HEK293 (cell line): ENCODE measurements at regions not wholly inside any gene's neighbourhood (a gene's known extent, or its start where the extent isn't known, plus 50 kb on each side); places are given as distances from the start of the nearest gene placed in this dataset.

ENCODE experiments used
- CTCF ChIA-PET: fragments of 350-600 bp; formaldehyde crosslinking; extraction: SDS; loops from one replicate; lab custom pipeline; 2021; ENCODE audit warnings: antibody characterized with exemption; lab: Yijun Ruan, JAX
- POLR2A ChIA-PET: fragments of 300-600 bp; formaldehyde crosslinking; extraction: SDS; loops from one replicate; lab custom pipeline; 2020; ENCODE audit warnings: antibody characterized with exemption, inconsistent platforms; lab: Yijun Ruan, JAX
- H3K27ac ChIP-seq: fragments of 200-500 bp; sonication (Bioruptor generic); 2 replicates; pipeline ENCODE4 v1.5.1; 2014; ENCODE audit warnings: low read depth, low read length, control low read depth, inconsistent platforms; ENCODE audit errors: extremely low read depth
- H3K36me3 ChIP-seq, 2 experiments: fragments of 200-500 bp in 1 of 2; sonication (Bioruptor generic) in 1 of 2; 1 replicate in 1 of 2; 2 replicates in 1 of 2; pipeline ENCODE4 v1.5.1; 2014 to 2017; ENCODE audit warnings: inconsistent platforms in 2 of 2, low read length in 2 of 2; ENCODE audit not compliant: control insufficient read depth in 2 of 2, insufficient read depth in 1 of 2
- H3K4me1 ChIP-seq: fragments of 200-500 bp; sonication (Bioruptor generic); 2 replicates; pipeline ENCODE4 v1.5.1; 2014; ENCODE audit warnings: mild to moderate bottlenecking, low read length, inconsistent platforms; ENCODE audit not compliant: control insufficient read depth, insufficient read depth
- H3K4me3 ChIP-seq: 2 replicates; pipeline ENCODE4 v1.5.1; 2011; ENCODE audit warnings: low read depth, mild to moderate bottlenecking, control low read depth, low read length, moderate library complexity
- H3K9me3 ChIP-seq: fragments of 200-500 bp; sonication (Bioruptor generic); 2 replicates; pipeline ENCODE4 v1.5.1; 2014; ENCODE audit warnings: low read depth, low read length, inconsistent platforms; ENCODE audit not compliant: control insufficient read depth, insufficient read depth
- BCL6B ChIP-seq: fragments of 450-650 bp; formaldehyde crosslinking; IDR thresholded peaks from 2 replicates; pipeline ENCODE4 v1.5.1; 2017; ENCODE audit warnings: missing biosample characterization, missing genetic modification characterization
- EGR2 ChIP-seq: fragments of 450-650 bp; formaldehyde crosslinking; IDR thresholded peaks from 2 replicates; pipeline ENCODE4 v1.5.1; 2016; ENCODE audit warnings: low read depth, missing biosample characterization, missing genetic modification characterization
- GFI1B ChIP-seq: fragments of 450-650 bp; formaldehyde crosslinking; IDR thresholded peaks from 2 replicates; pipeline ENCODE4 v1.5.1; 2016; ENCODE audit warnings: missing biosample characterization, missing genetic modification characterization
- KLF10 ChIP-seq: fragments of 450-650 bp; IDR thresholded peaks from 2 replicates; pipeline ENCODE4 v1.5.1; 2018; ENCODE audit warnings: missing biosample characterization, mild to moderate bottlenecking, missing genetic modification characterization
- KLF16 ChIP-seq: fragments of 450-650 bp; formaldehyde crosslinking; IDR thresholded peaks from 2 replicates; pipeline ENCODE4 v1.5.1; 2017; ENCODE audit warnings: missing biosample characterization, missing genetic modification characterization
- KLF7 ChIP-seq: fragments of 450-650 bp; formaldehyde crosslinking; IDR thresholded peaks from 2 replicates; pipeline ENCODE4 v1.5.1; 2016; ENCODE audit warnings: missing biosample characterization, missing genetic modification characterization, borderline replicate concordance
- MZF1 ChIP-seq: fragments of 450-650 bp; formaldehyde crosslinking; IDR thresholded peaks from 2 replicates; pipeline ENCODE4 v1.5.1; 2017; ENCODE audit warnings: missing biosample characterization, missing genetic modification characterization, borderline replicate concordance
- OVOL3 ChIP-seq: fragments of 450-650 bp; formaldehyde crosslinking; IDR thresholded peaks from 2 replicates; pipeline ENCODE4 v1.5.1; 2016; ENCODE audit warnings: missing biosample characterization, missing genetic modification characterization
- RBAK ChIP-seq: fragments of 450-650 bp; formaldehyde crosslinking; IDR thresholded peaks from 2 replicates; pipeline ENCODE4 v1.5.1; 2016; ENCODE audit warnings: missing biosample characterization, missing genetic modification characterization
- SP7 ChIP-seq: fragments of 450-650 bp; formaldehyde crosslinking; IDR thresholded peaks from 2 replicates; pipeline ENCODE4 v1.5.1; 2016; ENCODE audit warnings: missing biosample characterization, missing genetic modification characterization
- ZBTB26 ChIP-seq: fragments of 450-650 bp; formaldehyde crosslinking; optimal IDR thresholded peaks from 2 replicates; pipeline ENCODE3; 2016; ENCODE audit warnings: missing biosample characterization, mild to moderate bottlenecking, missing genetic modification characterization
- ZNF132 ChIP-seq: fragments of 450-650 bp; formaldehyde crosslinking; IDR thresholded peaks from 2 replicates; pipeline ENCODE4 v1.5.1; 2017; ENCODE audit warnings: missing biosample characterization, missing genetic modification characterization, borderline replicate concordance
- ZNF221 ChIP-seq: fragments of 450-650 bp; formaldehyde crosslinking; IDR thresholded peaks from 2 replicates; pipeline ENCODE4 v1.5.1; 2017; ENCODE audit warnings: missing biosample characterization, missing genetic modification characterization, borderline replicate concordance
- ZNF292 ChIP-seq: fragments of 450-650 bp; formaldehyde crosslinking; IDR thresholded peaks from 2 replicates; pipeline ENCODE4 v1.5.1; 2016; ENCODE audit warnings: low read depth, missing biosample characterization, missing genetic modification characterization, borderline replicate concordance
- ZNF335 ChIP-seq: fragments of 450-650 bp; formaldehyde crosslinking; conservative IDR thresholded peaks from 2 replicates; pipeline ENCODE4 v1.5.1; 2016; ENCODE audit warnings: missing biosample characterization, missing genetic modification characterization
- ZNF404 ChIP-seq: fragments of 450-650 bp; formaldehyde crosslinking; IDR thresholded peaks from 2 replicates; pipeline ENCODE4 v1.5.1; 2017; ENCODE audit warnings: missing biosample characterization, missing genetic modification characterization
- ZNF529 ChIP-seq: fragments of 450-650 bp; formaldehyde crosslinking; IDR thresholded peaks from 2 replicates; pipeline ENCODE4 v1.5.1; 2017; ENCODE audit warnings: missing genetic modification characterization, missing biosample characterization; ENCODE audit not compliant: insufficient replicate concordance
- ZNF561 ChIP-seq: fragments of 450-650 bp; IDR thresholded peaks from 2 replicates; pipeline ENCODE4 v1.5.1; 2018; ENCODE audit warnings: missing biosample characterization, missing genetic modification characterization, borderline replicate concordance
- ZNF580 ChIP-seq: fragments of 450-650 bp; formaldehyde crosslinking; IDR thresholded peaks from 2 replicates; pipeline ENCODE4 v1.5.1; 2016; ENCODE audit warnings: missing biosample characterization, missing genetic modification characterization
- ZNF660 ChIP-seq: fragments of 450-650 bp; IDR thresholded peaks from 2 replicates; pipeline ENCODE4 v1.5.1; 2018; ENCODE audit warnings: missing biosample characterization, mild to moderate bottlenecking, missing genetic modification characterization
- ZNF670 ChIP-seq: fragments of 450-650 bp; formaldehyde crosslinking; IDR thresholded peaks from 2 replicates; pipeline ENCODE4 v1.5.1; 2016; ENCODE audit warnings: missing biosample characterization, missing genetic modification characterization, low read depth
- ZNF785 ChIP-seq: fragments of 450-650 bp; formaldehyde crosslinking; IDR thresholded peaks from 2 replicates; pipeline ENCODE4 v1.5.1; 2016; ENCODE audit warnings: missing biosample characterization, missing genetic modification characterization
- ZSCAN18 ChIP-seq: fragments of 450-650 bp; formaldehyde crosslinking; IDR thresholded peaks from 2 replicates; pipeline ENCODE4 v1.5.1; 2016; ENCODE audit warnings: missing biosample characterization, missing genetic modification characterization
- ZSCAN23 ChIP-seq: fragments of 450-650 bp; formaldehyde crosslinking; IDR thresholded peaks from 2 replicates; pipeline ENCODE4 v1.5.1; 2016; ENCODE audit warnings: missing biosample characterization, missing genetic modification characterization

- no peaks in the 10 kb centered on the region for H3K36me3 ChIP-seq
- CTCF ChIA-PET: no interaction called here
- 0 out of 2 replicates have a peak, but pooled peaks cover 3% of the 10 kb centered on the region for H3K4me1 ChIP-seq
- POLR2A ChIA-PET: no interaction called here
- no peak overlapping the region for H3K27ac ChIP-seq
- TF ChIP-seq EGR2 (tag by site-specific recombination): no peak
- TF ChIP-seq GFI1B: no peak
- no peak for TF ChIP-seq MZF1 (tag by site-specific recombination)
- TF ChIP-seq ZNF221: no peak
- TF ChIP-seq ZNF785: no peak
- no peak for TF ChIP-seq ZBTB26
- H3K4me3 ChIP-seq: no peak overlapping the region
- no peaks in the 10 kb centered on the region for H3K9me3 ChIP-seq
Observed at GRCh38 chr5:116377276-116378006, 197.2 kb downstream of the SEMA6A start.

- TF ChIP-seq ZNF660 (tag by site-specific recombination): no peak
- no peak overlapping the region for H3K27ac ChIP-seq
- no peak overlapping the region for H3K4me3 ChIP-seq
- H3K9me3 ChIP-seq: no peaks in the 10 kb centered on the region
- no peaks in the 10 kb centered on the region for H3K36me3 ChIP-seq
- ChIA-PET CTCF (no interaction called here), POLR2A (no interaction called here)
- H3K4me1 ChIP-seq: 0 out of 2 replicates have a peak, but pooled peaks cover 3% of the 10 kb centered on the region
Observed at GRCh38 chr5:116375926-116376325, 198.7 kb downstream of the SEMA6A start.

- no peak for TF ChIP-seq ZNF580 (tag by site-specific recombination)
- TF ChIP-seq ZNF335 (tag by site-specific recombination): no peak
- Histone ChIP-seq H3K4me3 (no peak overlapping the region), H3K36me3 (no peaks in the 10 kb centered on the region), H3K9me3 (no peaks in the 10 kb centered on the region), H3K27ac (no peak overlapping the region), H3K4me1 (0 out of 2 replicates have a peak, but pooled peaks cover 3% of the 10 kb centered on the region)
- CTCF ChIA-PET: interaction anchor here (0.7 kb wide), 1 partner anchor 141 kb away, joined by 3 read pairs; no protein-coding TSS in a partner anchor
- POLR2A ChIA-PET: no interaction called here
Observed at GRCh38 chr5:116374434-116374852, 200.2 kb downstream of the SEMA6A start.

GRCh38 chr5:116372931-116373597, 201.6 kb downstream of the SEMA6A start:
- Histone ChIP-seq H3K4me3 (no peak overlapping the region), H3K27ac (no peak overlapping the region), H3K9me3 (no peaks in the 10 kb centered on the region), H3K4me1 (0 out of 2 replicates have a peak, but pooled peaks cover 1% of the 10 kb centered on the region), H3K36me3 (no peaks in the 10 kb centered on the region)
- ChIA-PET CTCF (interaction anchor here (0.6 kb wide), 1 partner anchor 1082 kb away, joined by 3 read pairs; no protein-coding TSS in a partner anchor), POLR2A (no interaction called here)
- no peak for TF ChIP-seq ZNF529
- no peak for TF ChIP-seq ZNF132 (tag by site-specific recombination)
- no peak for TF ChIP-seq SP7 (tag by site-specific recombination)
- no peak for TF ChIP-seq ZSCAN18 (tag by site-specific recombination)
- TF ChIP-seq ZNF404: no peak
- TF ChIP-seq KLF7 (tag by site-specific recombination): no peak
- no peak for TF ChIP-seq ZNF292 (tag by site-specific recombination)
- TF ChIP-seq KLF16 (tag by site-specific recombination): no peak
- TF ChIP-seq KLF10: no peak
- TF ChIP-seq ZSCAN23: no peak
- TF ChIP-seq ZNF561: no peak
- no peak for TF ChIP-seq OVOL3 (tag by site-specific recombination)
- no peak for TF ChIP-seq RBAK (tag by site-specific recombination)
- TF ChIP-seq BCL6B: no peak
- no peak for TF ChIP-seq ZNF670 (tag by site-specific recombination)
